GM18867 (cell line): ENCODE measurements at regions not wholly inside any gene's neighbourhood (a gene's known extent, or its start where the extent isn't known, plus 50 kb on each side); places are given as distances from the start of the nearest gene placed in this dataset.

Experiments
- ATAC-seq: cut with Tn5 transposase; IDR thresholded peaks from one replicate; pipeline ENCODE4 v1.9.1; 2021; ENCODE audit warnings: mild to moderate bottlenecking, moderate library complexity; ENCODE audit not compliant: unreplicated experiment

GRCh38 chr2:4673025-4673489 lies 969.7 kb downstream of the DCDC2C start:
- no peak for ATAC-seq

DNA sequence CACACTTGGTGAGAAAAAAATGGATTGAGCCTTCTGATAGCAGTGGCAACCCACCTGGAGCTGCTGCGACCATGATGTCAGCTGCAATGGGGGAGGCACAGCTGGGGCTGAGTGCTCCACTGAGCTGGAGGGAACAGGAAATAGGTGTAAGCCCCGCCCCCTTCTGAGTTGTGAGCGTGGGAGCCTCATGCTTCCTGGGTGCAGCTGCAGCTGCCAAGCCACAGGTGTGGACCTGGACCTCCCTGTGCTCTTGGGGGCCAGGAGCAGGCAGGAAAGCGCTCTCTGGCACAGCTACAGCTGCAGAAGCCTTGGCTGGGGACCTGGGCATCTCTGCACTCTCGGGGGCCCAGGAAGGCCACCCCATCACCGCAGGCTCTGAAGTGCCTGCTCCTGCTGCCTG lies 970.6 kb downstream of the DCDC2C start:
- ATAC-seq, result no peak

DNA sequence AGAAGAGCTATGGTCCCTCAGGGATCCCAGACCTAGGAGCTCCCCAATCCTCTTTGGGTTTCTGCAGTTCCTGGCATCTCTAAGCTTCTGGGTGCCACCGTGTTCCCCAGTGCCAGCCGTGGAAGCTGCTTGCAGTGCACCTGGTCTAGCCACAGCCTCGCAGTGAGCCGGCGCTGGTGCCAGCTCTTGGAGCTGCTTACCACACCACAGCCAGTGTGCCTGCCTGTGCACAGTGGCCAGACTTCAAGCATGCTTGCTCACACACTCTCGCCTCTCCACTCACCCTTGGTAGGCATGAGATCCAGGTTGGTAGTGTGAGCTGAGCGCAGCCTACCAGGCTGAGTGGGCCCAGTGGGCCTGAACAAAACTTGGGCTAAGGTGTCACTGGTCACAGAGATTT lies 971.9 kb downstream of the DCDC2C start:
- ATAC-seq, result no peak

GRCh38 chr2:4678927-4679326 lies 975.6 kb downstream of the DCDC2C start:
- ATAC-seq, result no peak

DNA sequence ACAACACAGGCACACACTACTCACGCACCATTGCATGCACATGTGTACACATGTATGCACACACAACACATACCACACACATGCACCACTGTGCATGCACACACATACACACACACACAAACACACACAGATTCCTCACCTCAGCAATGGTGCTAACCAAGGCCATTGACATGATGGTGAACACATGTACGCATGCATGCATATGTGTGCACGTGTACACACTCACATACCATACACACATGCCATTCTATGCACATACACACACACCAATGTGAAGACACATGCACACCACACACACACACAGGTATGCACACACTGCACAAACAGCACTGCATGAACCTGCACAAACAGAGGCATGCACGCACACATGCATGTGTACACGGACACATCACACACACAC lies 976.0 kb downstream of the DCDC2C start:
- ATAC-seq, result no peak

GRCh38 chr2:4684921-4685320 lies 981.5 kb downstream of the DCDC2C start:
- no peak for ATAC-seq

DNA sequence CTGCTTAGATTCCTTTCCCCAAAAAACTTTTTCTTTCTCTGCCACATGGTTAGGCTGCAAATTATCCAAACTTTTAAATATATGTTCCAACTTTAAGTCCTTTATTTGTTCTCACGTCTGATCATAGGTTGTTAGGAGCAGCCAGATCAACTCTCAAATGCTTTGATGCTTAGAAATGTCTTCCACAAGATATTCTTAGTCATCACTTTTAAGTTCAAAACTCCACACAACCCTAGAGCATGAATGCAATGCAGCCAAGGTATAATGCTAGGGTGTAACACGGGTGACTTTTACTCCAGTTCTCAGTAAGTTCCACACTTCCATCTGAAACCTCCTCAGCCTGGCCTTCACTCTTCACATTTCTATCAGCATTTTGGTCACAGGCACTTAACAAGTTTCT lies 987.5 kb downstream of the DCDC2C start:
- no peak for ATAC-seq

DNA sequence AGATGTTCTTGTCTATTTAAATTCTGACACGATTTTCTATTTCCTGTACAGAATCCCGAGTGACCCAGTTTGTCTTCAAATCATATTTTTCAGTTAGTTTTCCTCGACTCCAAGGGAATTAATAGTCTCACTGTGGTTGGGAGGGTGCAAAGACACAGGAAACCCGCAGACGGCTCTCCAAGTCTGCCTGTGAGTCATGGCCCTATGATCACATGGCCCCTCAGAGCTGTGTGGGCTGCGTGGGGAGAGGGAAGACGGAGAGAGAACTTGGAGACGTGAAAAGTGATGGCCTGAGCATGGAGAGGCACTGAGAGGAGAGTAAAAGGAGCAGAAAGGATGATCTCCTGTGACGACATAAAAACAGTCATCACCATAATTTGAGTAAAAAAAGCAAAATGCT lies 989.9 kb downstream of the DCDC2C start:
- ATAC-seq, result no peak

GRCh38 chr2:4695281-4695861 lies 992.0 kb downstream of the DCDC2C start:
- no peak for ATAC-seq

DNA sequence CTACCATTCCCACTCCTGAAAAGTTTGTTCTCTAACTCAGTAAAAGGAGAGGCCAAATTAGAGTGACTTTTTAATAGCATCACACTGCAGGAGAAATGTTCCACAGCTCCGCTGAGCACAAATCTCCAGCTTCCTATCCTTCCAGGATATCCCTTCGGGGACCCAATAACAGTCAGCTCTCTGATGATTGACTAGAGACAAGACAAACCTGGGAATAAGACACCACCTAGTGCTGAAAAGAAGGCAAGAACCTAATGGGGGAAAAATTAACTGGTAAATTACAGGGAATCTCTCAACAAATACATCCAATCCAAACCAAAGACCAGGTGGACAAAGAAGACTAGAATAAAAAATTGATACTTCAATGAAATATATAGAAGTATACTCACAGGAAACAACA lies 977.1 kb upstream of the SOX11 start:
- ATAC-seq, result no peak

DNA sequence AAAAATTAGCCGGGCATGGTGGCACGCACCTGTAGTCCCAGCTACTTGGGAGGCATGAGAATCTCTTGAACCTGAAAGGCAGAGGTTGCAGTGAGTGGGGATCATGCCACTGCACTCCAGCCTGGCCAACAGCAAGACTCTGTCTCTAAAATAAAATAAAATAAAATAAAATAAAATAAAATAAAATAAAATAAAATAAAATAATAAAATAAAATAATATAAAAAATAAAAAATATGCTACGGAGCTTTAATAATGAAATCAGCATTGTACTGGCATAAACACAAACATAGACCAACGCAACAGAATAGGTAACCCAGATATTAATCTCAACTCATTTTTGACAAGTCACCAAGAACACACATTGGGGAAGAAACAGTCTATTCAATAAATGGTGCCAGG lies 973.4 kb upstream of the SOX11 start:
- ATAC-seq, result no peak

DNA sequence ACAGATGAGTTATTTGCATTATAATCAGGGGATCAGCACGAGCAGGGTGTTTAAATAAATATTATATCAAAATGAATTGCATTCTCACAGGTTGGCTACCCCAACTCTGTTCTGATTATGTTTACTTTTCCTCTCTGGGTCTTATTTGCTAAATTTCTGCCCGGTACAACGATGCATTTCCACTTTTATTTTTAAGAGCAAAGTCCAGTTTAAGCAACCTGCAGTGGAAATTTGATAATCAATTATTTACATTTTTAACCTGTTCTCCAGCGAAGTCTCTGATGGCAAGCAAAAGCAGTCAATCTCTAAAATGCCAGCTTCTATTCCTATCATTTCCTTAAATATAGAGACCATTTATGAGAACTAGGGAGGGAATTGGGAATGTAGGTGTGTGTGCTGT lies 966.6 kb upstream of the SOX11 start:
- no peak for ATAC-seq

GRCh38 chr2:4732560-4732959 lies 959.6 kb upstream of the SOX11 start:
- ATAC-seq, result no peak

- ATAC-seq, result no peak
Observed at GRCh38 chr2:4745056-4745991, 946.9 kb upstream of the SOX11 start.

GRCh38 chr2:4753721-4754120 lies 938.5 kb upstream of the SOX11 start:
- ATAC-seq, result no peak

DNA sequence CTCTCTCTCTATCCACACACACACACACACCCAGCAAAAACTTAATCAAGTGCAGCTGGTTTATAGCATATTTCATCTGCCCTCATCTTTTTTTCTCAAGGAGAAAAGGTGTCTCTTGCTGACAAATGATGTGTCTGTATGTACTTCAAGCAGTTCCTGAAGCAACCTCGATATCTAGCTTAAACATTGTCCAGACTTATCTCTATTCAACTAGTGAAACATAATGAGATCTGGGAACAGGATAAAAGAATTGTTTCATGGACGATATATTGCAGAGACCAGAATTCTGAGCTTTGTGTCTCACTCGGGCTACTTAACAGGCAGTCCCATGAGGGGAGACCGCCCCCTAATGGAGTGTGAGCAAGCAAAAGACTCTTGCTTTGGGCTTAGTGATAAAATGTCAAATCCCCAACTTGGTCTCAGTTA lies 929.2 kb upstream of the SOX11 start:
- ATAC-seq, result no peak

DNA sequence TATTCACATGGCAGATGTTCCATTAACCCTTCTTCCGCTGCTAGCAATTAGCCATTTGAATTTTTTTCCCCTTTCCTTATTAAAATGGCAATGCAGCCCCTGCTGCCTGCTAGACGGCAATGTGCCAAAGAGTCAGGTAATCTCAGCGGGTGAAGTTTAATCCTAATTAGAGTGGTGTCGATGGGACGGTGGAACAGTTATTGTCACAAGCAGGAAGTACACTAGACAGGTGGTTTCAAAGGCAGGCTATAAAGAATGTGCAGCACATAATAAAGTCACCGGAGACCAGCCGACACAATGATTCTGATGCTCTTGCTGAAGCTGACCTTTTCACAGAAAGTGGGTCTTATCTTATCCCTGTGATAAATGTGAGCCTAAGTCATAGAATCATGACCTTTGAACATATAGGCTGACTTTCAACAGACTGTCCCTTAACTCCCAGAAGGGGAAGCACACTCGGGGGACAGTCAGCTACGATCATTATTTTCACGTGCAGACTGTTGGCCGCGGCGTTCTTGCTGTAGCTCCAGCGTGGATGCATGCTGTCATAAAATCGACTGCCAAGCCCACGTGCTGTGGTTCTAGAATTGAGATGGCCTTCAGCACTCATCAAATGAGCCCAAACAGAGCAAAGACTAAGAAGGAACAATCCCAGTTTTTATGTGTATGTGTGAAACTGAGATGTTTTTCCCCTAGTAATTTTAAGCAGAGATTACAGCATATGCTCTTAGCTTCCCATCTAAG lies 926.2 kb upstream of the SOX11 start:
- no peak for ATAC-seq

DNA sequence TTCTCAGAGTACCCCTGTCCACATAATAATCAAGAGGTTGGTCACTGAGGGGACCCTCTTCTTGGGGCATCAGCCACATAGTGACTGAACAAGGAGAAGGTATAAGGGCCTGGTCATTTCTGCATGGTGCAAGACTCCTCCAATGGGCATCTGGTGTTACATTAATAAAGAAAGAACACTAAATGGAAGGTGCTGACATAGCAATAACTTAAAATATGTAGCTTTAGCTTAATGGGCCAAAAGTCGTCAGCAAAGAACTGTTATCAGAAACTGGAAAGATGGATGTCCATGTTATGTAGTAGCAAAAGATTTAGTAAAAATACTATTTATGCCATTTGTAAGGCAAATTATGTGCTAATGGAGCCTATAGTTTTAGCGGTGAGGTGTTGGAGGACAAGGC lies 916.5 kb upstream of the SOX11 start:
- no peak for ATAC-seq

- ATAC-seq, result no peak
Observed at GRCh38 chr2:4780679-4781078, 911.5 kb upstream of the SOX11 start.

DNA sequence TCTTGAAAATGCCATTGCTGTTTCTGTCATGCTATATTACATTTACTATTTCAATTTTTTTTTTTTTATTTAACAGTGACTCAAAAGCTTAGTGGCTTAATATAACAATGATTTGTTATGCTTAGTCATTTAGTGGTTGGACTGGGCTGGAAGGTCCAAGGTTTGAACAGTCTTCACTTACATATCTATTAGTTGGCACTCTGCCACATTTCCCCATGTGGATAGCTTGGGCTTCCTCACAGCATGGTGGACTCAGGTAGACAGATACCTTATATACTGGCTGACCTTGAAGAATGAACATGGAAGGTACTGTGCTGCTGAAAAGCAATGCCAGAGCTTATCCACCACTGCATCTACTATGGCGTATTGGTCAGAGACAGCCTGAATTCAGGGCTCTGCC lies 909.5 kb upstream of the SOX11 start:
- no peak for ATAC-seq

GRCh38 chr2:4791488-4791887 lies 900.7 kb upstream of the SOX11 start:
- no peak for ATAC-seq

DNA sequence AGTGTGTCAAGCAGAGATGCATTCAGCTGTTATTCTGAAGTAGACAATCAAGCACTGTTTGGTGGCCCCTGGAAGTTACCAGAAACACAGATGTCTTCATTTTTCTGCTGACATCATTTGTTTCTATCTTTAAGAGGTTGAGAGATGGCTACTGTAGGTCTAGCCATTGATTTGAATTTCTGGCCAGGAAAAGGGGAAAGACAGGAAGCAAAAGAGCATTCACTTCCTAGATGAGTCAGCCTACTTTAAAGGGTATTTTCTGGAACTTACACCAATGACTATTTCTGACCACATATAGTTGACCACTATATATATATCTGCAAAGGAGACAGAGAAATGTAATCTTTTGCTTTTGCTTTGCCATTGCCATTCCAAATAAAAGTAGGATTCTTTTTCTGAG lies 900.1 kb upstream of the SOX11 start:
- no peak for ATAC-seq
